Calu3 (cell line): ENCODE measurements at regions not wholly inside any gene's neighbourhood (a gene's known extent, or its start where the extent isn't known, plus 50 kb on each side); places are given as distances from the start of the nearest gene placed in this dataset.

ENCODE experiments used
- BruUV-seq: library from RNA; stranded (reverse); fragments of 400-500 nt; replicated peaks from 2 replicates; lab custom pipeline; 2021; lab: Mats Ljungman, UMichigan
- CTCF ChIA-PET: fragments of 300-600 bp; sonication (Branson Sonifier 250); formaldehyde crosslinking; loops from one replicate; lab custom pipeline; 2022; ENCODE audit warnings: antibody characterized with exemption; lab: Charles Lee
- DNase-seq: peaks from one replicate; pipeline ENCODE4 v3.0.0; 2022
- H3K27ac Mint-ChIP-seq: one replicate; pipeline ENCODE4 v1.8.0; 2022; ENCODE audit warnings: mixed read lengths; ENCODE audit not compliant: unreplicated experiment
- H3K27me3 Mint-ChIP-seq: one replicate; pipeline ENCODE4 v1.8.0; 2022; ENCODE audit warnings: mixed read lengths; ENCODE audit not compliant: unreplicated experiment
- H3K36me3 Mint-ChIP-seq: one replicate; pipeline ENCODE4 v1.8.0; 2022; ENCODE audit warnings: mild to moderate bottlenecking, moderate library complexity, mixed read lengths; ENCODE audit not compliant: insufficient read depth, unreplicated experiment
- H3K4me1 Mint-ChIP-seq: one replicate; pipeline ENCODE4 v1.8.0; 2022; ENCODE audit warnings: mild to moderate bottlenecking, low read depth, mixed read lengths; ENCODE audit not compliant: unreplicated experiment
- H3K4me3 Mint-ChIP-seq: one replicate; pipeline ENCODE4 v1.8.0; 2022; ENCODE audit warnings: mild to moderate bottlenecking, low read depth, moderate library complexity, mixed read lengths; ENCODE audit not compliant: unreplicated experiment
- H3K9me3 Mint-ChIP-seq: one replicate; pipeline ENCODE4 v1.8.0; 2022; ENCODE audit warnings: low read depth, mixed read lengths; ENCODE audit not compliant: unreplicated experiment
- intact Hi-C: fragments of 100-400 bp; cut with micrococcal nuclease; formaldehyde crosslinking; loops from one replicate; pipeline ENCODE4 v1.10.0; 2022; ENCODE audit not compliant: unreplicated experiment
- TF ChIP-seq, protein P1 (sequence below): fragments of 200-600 bp; IDR thresholded peaks from one replicate; pipeline ENCODE4 v1.8.0; 2022; ENCODE audit warnings: antibody characterized with exemption; ENCODE audit not compliant: unreplicated experiment

GRCh38 chr18:29078273-29078672 is 901.3 kb upstream of the CDH2 start:
- Mint-ChIP-seq H3K27ac (no peak overlapping the region), H3K4me3 (no peak overlapping the region), H3K27me3 (no peaks in the 10 kb centered on the region), H3K36me3 (no peaks in the 10 kb centered on the region), H3K9me3 (no peaks in the 10 kb centered on the region), H3K4me1 (no peaks in the 10 kb centered on the region)
- intact Hi-C loops = no loop called here
- TF ChIP-seq, protein P1, sequence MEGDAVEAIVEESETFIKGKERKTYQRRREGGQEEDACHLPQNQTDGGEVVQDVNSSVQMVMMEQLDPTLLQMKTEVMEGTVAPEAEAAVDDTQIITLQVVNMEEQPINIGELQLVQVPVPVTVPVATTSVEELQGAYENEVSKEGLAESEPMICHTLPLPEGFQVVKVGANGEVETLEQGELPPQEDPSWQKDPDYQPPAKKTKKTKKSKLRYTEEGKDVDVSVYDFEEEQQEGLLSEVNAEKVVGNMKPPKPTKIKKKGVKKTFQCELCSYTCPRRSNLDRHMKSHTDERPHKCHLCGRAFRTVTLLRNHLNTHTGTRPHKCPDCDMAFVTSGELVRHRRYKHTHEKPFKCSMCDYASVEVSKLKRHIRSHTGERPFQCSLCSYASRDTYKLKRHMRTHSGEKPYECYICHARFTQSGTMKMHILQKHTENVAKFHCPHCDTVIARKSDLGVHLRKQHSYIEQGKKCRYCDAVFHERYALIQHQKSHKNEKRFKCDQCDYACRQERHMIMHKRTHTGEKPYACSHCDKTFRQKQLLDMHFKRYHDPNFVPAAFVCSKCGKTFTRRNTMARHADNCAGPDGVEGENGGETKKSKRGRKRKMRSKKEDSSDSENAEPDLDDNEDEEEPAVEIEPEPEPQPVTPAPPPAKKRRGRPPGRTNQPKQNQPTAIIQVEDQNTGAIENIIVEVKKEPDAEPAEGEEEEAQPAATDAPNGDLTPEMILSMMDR = no peak
- CTCF ChIA-PET = no interaction called here
- no TSS peak for BruUV-seq
- no peak for DNase-seq

GRCh38 chr18:29077344-29077743 is 900.4 kb upstream of the CDH2 start:
- Mint-ChIP-seq H3K4me1 (no peaks in the 10 kb centered on the region), H3K27ac (no peak overlapping the region), H3K9me3 (no peaks in the 10 kb centered on the region), H3K36me3 (no peaks in the 10 kb centered on the region), H3K4me3 (no peak overlapping the region), H3K27me3 (no peaks in the 10 kb centered on the region)
- TF ChIP-seq, protein P1 = no peak
- CTCF ChIA-PET = no interaction called here
- DNase-seq = no peak
- BruUV-seq = no TSS peak
- intact Hi-C loops = no loop called here

DNA sequence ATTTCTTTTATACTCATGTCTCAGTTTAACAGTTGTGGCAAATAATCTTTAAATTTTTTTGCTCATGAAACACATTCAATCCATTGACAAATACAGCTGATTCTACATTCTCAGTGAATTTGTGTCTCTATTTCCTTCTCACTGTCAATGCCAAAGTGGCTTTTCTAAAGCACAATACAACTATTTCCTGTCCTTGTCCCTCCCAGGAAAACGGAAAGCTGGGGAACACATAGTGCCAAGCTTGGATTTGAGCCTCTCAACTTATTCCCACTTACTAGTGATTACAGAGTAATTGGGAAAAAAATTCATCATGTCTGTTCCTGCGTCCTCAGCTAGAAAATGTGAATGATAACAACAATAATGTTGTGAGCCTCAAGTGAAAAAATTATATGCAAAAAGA is 899.7 kb upstream of the CDH2 start:
- no peaks in the 10 kb centered on the region for H3K9me3 Mint-ChIP-seq
- TF ChIP-seq, protein P1 = no peak
- no peak for DNase-seq
- no peaks in the 10 kb centered on the region for H3K36me3 Mint-ChIP-seq
- no peaks in the 10 kb centered on the region for H3K4me1 Mint-ChIP-seq
- H3K27me3 Mint-ChIP-seq = no peaks in the 10 kb centered on the region
- no peak overlapping the region for H3K4me3 Mint-ChIP-seq
- no peak overlapping the region for H3K27ac Mint-ChIP-seq
- intact Hi-C loops = no loop called here
- no TSS peak for BruUV-seq
- CTCF ChIA-PET = no interaction called here

DNA sequence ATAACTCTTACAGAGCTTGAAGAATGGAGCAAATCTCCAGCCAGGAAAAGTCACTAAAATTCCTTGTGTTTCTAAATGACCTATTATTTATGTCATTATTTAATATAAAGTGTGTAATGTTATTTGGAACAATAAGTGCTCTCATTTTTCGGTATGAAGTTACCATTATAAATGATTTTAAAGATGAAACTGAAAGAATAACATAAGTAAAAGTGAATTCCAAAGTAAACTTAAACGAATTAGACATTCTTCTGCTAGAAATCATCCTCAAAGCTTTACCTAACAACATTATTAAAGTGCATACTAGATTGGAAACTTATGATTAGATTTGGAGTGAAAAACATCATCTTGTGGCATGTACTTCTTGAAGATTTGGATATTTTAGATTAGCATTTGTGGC is 897.2 kb upstream of the CDH2 start:
- TF ChIP-seq, protein P1 = no peak
- intact Hi-C loops = no loop called here

More for the DNA sequence above, 897.2 kb upstream of the CDH2 start:
- no peak for DNase-seq
- Mint-ChIP-seq H3K36me3 (no peaks in the 10 kb centered on the region), H3K4me1 (no peaks in the 10 kb centered on the region), H3K4me3 (no peak overlapping the region), H3K9me3 (no peaks in the 10 kb centered on the region), H3K27ac (no peak overlapping the region), H3K27me3 (no peaks in the 10 kb centered on the region)
- CTCF ChIA-PET = no interaction called here
- no TSS peak for BruUV-seq
